ENCODE measurements at regions not wholly inside any gene's neighbourhood (a gene's known extent, or its start where the extent isn't known, plus 50 kb on each side); places are given as distances from the start of the nearest gene placed in this dataset.

DNA sequence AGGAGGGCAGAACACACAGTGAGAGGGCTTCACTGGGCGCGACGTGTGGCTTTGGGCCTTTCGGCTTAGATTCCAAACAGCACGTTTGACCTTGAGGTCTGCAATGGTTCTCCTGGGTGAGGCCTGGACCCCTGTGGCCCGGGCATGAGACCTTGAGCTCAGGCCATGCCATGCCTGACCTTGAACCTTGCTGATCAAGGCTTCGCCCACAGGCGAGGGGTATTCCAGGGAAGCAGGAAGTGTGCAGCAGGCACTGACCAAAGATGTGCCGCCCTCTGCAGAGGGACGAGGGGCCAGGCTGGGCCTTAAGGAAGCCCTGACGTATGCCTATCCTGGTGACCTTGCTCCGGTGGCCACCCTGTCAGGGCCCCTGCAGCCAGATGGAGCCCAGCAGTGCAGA lies 178.3 kb upstream of the HDAC4 start:
- no peak for TF ChIP-seq EP300 (IDR thresholded peaks at IDR 0.05; ENCODE audit: low read depth)
- TF ChIP-seq, protein P1, sequence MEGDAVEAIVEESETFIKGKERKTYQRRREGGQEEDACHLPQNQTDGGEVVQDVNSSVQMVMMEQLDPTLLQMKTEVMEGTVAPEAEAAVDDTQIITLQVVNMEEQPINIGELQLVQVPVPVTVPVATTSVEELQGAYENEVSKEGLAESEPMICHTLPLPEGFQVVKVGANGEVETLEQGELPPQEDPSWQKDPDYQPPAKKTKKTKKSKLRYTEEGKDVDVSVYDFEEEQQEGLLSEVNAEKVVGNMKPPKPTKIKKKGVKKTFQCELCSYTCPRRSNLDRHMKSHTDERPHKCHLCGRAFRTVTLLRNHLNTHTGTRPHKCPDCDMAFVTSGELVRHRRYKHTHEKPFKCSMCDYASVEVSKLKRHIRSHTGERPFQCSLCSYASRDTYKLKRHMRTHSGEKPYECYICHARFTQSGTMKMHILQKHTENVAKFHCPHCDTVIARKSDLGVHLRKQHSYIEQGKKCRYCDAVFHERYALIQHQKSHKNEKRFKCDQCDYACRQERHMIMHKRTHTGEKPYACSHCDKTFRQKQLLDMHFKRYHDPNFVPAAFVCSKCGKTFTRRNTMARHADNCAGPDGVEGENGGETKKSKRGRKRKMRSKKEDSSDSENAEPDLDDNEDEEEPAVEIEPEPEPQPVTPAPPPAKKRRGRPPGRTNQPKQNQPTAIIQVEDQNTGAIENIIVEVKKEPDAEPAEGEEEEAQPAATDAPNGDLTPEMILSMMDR (IDR thresholded peaks at IDR 0.05) = no peak
- no peak for TF ChIP-seq POLR2AphosphoS5 (IDR thresholded peaks at IDR 0.05)
- no peak for TF ChIP-seq POLR2A (IDR thresholded peaks at IDR 0.05)
